GM19397 (cell line): ENCODE measurements at regions not wholly inside any gene's neighbourhood (a gene's known extent, or its start where the extent isn't known, plus 50 kb on each side); places are given as distances from the start of the nearest gene placed in this dataset.

Experiments
- ATAC-seq: cut with Tn5 transposase; IDR thresholded peaks from one replicate; pipeline ENCODE4 v1.9.1; 2021; ENCODE audit warnings: mild to moderate bottlenecking, moderate library complexity; ENCODE audit not compliant: unreplicated experiment

DNA sequence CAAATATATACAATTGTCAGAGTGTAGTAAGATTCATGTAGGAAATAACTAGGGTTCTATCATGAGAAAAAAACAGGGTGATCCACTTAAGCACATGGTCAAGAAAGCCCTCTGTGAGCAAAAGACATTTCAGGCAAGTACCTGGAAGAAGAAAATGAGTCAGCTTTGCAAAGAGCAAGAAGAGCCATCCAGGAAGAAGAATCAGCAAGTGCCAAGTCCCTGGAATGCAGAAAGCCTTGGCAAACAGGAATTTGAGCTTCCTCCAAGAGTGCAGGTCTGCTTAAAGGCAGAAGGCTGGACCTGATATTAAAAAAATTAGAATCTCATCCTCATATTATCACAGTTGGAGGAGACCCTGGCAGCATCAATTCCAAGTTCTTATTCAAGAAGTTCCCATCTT lies 188.5 kb upstream of the CELF4 start:
- ATAC-seq, result no peak

DNA sequence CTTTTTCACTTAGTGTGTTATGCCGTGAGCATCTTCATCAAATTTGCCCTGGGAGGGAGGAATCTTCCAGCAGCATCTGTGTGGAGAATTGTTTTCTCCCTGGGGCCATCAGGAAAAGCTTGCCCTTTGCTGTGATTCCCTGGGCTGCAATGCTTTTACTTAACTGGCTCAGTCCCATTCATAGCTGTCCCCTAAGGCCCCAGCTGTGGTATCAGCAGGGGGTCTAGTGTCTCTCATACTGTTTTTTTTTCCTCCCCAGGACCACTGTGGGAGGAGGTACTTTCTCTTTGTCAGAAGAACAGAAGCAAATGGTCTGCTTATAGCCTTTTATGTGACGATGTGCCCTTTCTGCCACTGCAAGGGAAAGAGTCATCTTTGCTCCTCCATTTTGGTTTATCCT lies 176.8 kb upstream of the CELF4 start:
- no peak for ATAC-seq

DNA sequence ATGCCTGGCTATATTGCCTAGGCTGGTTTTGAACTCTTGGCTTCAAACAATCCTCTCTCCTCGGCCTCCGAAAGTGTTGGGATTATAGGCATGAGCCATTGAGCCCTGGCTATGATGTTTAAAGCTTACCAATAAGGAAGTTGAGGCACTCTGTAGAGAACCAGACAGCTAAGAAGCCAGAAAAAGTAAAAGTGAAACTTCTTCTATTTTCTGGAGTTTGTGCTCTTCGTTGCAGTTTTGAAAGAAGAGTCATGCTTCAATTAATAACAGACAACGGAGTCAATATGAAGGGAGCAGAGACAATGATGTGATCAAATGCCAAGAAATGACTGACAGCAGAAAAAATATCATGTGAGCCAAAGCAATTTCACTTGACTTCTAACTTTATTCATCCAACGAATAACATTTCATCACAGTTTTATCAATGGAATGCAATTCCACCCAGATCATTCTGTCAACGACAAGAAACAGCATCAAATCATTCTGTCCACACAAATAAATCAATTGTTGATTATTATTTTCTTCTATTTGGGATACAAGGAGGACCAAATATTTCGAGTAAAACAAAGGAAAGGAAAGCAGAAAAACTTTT lies 175.5 kb upstream of the CELF4 start:
- no peak for ATAC-seq

DNA sequence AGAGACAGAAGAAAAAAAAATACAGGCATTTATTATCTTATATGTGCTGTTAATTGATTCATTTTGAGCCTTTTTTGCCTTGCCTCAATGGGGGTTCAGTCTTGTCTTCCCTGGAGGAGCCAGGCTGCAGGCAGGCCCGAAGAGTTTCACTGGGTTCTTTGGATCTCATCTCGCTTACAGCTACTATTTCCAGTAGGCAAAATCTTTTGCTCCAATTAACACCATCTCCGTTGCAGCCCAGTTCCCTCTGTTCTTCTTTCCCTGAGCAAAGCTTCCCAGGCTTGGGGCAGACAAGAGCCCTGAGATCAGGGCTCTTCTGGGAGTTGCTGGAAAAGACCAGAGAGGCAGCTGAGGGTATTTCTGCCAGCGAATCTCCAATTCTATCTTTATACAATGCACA lies 168.8 kb upstream of the CELF4 start:
- ATAC-seq, result no peak

DNA sequence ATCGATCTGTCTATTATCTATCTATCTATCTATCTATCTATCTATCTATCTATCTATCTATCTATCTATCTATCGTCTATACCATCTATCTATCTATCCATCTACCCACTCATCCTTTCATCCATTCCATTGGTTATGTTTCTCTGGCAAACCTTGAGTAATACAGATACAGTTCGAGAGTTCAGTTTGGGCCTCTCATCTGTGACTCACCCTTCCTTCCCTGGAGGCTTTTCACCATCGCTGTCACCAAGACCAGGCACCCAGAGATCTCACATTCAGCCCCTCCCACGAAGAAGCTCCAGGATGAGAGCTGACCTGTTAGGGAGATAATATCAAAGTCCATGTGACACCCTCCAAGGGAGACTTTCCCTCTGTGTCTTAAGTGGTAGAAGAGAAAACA lies 164.1 kb upstream of the CELF4 start:
- ATAC-seq, result no peak

DNA sequence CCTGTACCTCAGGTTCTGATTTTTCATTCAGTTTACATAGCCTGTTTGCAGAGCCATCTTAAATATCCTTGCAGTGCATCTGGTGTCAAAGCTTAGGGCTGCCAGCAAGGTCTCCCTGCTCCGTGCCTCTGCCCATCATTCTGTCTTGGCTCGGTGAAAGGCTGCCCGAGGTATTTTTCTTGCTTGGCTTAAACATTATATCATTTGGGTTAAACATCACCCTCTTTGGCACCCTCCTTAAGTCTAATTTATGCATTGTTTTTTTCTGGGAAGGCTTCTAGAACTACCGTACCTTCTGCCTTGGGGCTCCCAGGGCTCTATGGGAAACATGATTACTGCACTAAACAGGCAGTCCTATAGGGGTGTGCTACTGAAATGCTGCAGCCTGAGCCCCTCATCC lies 158.6 kb upstream of the CELF4 start:
- no peak for ATAC-seq

DNA sequence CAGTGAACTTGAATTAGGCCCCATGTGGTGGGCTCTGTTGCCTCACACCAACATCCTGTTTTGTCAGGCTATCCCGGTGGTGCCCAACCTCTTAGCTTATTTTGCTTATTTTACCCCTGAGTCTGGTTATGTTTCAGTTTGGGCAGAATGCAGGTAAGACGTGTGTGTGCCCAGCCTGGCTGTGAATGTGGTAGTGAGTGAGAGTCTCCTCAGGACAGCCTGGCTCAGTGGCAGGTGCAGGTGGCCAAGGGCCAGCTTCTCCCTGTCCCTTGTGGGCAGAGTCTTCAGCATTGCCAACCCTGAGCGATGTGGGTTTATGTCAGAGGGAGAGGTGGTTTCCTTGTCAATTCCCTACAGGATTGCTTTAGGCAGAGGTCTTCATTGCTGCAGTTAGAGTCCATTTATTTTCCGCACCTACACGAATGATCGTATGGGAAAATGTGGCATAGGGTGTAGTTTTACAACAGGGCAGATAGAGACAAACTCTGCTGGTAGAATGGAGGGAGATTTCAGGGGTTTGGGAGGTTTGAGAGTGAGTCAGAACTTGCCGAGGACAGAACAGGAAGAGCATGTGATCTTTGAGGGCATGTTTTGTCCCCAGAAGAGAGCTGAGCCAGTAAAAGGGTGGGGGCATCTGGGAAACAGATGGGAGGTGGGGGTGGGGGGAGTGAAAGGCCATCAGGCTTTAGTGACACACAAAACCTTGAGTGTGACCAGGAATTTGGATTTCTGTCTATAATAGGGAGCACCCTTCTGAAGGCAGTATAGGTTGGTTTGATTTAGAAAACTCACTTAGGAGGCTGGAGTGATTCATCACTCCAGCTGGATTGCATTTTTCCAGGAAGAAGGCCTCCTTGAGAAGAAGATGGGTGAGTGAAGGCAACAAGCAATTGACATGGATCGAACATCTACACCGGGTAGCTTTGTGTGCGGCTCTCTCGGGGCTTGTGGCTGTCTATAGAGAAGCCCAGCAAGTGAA lies 156.2 kb upstream of the CELF4 start:
- no peak for ATAC-seq

DNA sequence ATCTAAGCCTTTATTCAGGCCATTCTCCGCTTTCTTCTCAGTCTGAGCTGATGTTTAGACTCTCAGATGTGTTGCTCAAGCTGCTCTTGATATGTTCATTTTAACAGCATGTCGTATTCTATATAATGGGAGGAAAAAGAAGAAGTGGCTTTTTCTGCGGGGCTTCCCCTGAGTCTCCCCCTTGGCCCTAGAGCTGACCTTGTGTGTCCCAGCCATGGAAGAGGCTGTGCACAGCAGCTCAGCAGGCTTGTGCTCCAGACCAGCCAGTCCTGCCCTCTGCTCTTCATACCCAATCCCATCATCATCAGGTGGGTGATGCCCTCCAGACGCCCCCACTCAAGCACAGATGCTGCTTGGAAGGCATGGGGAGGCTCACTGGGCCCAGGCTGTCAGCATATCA lies 155.1 kb upstream of the CELF4 start:
- no peak for ATAC-seq

DNA sequence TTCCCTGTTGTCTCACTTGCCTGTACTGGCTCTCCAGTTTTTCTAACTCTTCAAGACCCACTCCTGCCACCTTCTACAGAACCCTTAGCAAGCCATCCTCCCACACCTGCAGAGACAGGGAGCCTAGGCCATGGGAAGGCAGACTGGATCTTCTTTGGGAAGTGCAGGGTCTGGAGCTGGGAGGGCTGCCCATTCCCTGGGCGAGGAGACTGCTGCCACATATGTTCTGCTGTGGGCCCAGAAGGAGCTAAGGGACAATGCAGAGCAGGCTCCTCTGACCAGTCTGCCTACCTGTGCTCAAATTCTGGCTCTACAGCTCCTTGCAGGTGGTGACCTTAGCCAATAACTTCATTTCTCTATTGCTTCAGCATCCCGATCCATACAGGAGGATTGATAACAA lies 152.1 kb upstream of the CELF4 start:
- ATAC-seq, result no peak

DNA sequence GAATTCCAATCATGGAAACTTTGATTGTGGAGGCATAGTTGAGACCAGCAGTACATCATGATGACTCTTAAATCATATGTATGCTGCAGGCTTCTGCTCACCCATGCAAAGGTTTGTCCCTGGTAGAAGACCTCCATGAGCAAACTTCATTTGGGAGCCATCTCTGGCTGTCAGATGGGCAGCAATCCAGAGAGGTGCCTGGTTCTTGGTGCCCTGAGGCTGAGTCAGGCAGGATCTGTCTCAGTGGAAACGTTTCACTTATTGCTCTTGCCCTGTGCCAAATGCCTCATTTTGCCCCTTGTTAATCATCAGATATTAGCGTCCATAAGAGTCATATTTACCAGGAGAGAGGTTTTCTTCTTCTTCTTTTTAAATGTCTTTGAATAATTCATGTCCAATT lies 151.5 kb upstream of the CELF4 start:
- ATAC-seq, result no peak

DNA sequence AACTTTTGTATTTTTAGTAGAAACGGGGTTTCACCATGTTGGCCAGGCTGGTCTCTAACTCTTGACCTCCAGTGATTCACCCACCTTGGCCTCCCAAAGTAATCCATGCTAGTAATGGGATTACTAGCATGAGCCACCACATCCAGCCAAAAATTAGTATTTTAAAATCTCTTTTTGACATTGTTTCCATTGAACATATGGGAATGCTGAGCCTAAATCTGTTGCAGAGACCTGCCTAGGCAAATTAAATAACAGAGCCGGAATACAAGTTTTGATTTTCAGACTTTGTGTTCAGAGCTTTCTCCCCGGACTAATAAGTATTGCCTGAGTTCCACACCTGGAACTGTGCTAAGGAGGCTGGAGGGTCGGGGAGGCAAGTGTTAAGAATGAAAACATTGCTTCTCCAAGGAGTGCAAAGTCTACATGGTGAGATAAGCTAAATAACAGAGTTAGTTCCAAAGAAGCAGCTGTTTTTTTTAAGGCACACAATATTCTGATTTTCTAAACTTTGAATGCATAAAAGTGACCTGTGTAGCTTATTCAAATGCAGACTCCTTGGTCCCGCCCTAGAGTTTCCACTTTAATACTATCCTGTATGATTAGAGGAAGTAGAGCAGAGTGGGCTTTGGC lies 150.6 kb upstream of the CELF4 start:
- no peak for ATAC-seq

DNA sequence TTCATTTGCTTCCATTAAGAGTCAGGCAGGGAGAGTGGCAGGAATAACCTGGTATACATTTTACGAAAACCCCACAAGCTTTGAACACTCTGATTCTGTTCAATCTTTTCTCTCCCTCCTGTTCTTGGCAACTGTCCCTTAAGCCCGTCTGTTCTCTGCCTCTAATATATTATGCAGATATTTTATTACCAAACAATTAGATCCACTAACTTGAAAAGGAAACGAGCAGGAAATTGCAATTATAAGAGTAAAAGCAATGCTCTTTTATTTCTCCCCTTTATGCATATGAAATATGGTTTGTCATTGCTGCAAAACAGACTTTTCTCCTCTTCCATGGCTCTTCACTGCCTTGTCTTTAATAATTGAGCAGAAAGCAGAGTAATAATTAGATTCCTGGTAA lies 149.1 kb upstream of the CELF4 start:
- no peak for ATAC-seq

DNA sequence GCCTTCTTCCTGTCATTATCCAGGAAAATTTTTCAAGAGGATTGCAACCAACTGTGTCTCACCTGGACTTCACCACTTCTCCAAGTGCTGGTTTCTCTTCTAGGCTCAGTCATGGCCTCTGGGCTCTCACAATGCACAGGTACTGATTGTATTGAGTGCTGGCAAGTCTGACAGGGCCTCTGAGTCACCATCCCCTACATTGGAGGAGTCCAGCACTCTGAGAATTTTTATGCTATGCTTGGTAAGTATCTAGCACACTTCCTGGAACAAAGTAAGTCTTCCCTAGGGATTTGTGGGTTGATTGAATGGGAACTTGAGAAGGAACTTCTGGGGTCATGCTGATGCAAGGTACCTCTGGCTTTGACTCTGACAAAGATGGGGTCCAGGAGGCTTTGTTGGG lies 147.2 kb upstream of the CELF4 start:
- ATAC-seq, result no peak

DNA sequence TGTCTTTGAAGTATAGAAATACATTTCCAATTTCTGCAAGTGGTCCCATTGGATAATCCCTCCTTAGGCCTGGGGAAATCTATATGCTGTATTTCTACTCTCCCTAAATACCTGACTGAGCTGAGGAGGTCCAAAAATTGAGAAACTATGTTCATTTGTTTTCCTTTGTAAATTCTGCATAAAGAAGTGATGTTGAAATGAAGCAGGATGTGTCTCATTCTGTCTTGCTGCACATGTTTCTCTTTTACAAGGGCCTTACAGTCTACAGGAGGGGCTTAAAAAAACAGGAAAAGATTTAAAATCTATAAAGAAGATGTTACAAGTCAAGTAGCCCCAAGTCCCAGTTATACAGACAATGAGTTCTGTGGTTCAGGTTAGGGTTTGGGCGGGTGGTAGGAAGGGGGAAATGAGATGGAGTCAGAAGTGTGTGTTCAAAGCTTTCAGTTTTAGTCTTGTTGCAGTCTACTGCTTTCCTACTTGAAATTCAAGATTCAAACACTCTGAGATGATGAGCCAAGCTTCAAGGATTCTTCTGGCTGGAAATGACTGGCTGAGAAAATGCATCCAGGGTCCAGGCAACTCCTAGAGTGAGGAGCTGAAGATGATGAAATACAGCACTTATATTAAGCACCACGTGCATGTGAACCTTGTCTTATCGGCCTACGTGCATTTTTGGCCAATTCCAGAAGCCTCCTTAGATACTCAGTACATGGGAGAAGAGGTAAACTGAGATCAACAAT lies 146.3 kb upstream of the CELF4 start:
- no peak for ATAC-seq

DNA sequence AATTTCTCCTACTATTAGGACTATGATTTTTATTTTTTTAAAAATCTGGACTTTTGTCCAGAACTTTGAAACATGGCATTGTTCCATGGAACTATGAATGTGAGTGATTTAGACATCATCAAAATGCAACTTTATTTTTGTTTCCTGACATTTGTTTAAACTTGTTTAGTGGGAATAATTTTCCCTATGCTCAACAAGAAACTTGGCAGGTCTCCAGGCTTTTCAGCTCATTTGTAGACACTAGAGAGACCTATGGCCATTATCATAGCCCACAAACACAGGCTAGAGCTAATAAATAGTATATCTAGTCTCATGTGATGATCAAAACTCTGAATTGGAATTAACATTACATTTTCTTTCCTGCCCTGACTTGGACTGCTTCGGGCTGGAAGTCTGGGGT lies 145.1 kb upstream of the CELF4 start:
- no peak for ATAC-seq

DNA sequence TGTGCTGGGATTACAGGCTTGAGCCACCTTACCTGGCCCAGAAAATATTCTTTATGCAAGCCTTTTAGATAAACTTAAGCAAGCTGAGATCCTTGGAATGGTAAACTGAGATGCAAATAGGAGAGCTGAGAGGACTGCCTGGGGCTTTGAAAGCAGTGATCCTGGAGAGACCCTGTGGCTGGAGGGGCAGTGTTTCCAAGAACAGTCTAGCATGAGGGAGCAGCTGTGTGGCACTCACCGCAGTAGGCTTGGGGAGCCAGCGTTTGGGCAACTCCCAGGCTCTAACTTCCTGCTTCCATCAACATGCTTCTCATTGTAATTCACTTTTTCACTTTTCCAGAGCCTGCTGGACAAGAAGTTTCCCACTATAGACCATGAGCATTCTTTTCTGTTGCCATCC lies 144.1 kb upstream of the CELF4 start:
- ATAC-seq, result no peak

DNA sequence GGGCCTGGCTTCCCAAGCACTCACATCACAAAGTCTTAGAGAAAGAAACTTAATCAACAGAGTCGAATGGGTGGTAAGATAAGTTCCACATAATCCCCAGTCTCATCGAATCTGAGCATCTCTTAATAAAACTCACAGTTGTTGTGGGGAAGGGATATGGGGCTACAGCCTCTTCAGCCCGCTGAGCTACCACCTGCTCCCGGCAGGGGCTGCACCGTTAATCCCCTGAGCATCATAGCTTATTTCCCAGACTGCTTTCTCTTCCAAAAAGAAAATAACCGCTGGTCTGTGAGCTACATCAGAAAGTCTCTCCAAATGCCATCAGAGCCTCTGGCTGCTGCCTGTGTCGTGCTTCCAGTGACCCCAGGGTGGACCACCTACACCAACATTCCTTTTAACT lies 139.4 kb upstream of the CELF4 start:
- no peak for ATAC-seq

DNA sequence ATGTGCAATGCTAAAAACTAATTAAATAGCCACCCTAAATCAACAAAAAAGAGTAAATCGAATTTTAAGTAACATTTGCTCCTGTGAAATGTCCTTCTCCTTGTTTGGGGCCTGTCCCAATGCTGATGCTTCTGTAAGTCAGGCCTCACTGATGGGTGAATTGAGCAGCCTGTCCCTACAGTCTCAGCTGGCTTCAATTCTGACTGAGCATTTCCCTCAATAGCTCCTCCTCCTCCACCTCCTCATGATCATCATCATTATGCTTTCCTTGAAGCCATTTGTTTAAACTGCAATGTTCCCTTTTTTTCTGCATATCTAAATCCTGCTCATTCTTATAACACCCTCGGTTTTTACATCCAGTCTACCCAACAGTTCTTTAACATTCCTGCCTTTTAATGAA lies 137.2 kb upstream of the CELF4 start:
- no peak for ATAC-seq

DNA sequence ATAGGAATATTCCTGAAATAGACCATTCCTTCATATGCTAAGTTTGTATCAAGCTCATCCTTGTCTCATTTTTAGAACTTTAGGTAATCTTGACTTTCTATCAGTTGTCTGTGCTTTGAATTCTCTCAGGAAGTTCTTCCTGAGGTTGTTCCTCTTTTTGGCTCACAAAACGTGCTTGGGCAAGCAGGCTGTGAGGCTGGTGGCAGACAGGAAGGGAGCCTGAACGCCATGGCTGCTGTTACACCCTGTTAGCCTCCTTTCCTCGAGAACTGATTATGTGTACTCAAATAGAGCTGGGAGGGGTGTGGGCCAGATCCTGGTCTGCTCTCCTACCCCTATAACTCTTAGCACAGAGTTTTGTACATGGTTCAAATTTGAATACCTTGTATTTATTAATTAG lies 136.4 kb upstream of the CELF4 start:
- ATAC-seq, result no peak

DNA sequence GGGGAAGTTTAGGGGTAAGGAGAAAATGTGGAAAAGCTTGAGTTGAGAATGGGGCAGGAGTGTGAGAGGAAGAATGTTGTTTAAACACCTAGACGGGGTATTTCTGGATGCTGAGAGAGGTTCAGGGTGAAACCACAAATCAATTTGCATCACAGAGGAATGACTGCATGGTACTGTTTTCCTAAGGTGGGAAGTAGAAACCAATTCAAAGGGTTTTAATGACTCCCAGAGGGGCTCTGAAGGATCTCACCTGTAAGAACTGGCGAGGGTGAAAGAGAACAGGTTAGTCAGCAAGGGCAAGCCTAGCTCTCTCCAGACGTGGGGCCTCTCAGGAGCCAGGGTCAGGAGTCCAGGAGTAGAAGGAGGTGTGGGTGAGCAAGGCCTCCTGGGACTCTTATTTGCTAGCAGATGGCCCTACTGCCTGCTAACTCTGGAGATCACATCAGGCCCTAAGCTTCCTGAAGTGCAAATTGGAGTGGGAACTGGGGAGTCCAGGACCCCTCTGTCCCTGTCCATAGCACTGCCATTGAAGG lies 133.0 kb upstream of the CELF4 start:
- ATAC-seq, result no peak

DNA sequence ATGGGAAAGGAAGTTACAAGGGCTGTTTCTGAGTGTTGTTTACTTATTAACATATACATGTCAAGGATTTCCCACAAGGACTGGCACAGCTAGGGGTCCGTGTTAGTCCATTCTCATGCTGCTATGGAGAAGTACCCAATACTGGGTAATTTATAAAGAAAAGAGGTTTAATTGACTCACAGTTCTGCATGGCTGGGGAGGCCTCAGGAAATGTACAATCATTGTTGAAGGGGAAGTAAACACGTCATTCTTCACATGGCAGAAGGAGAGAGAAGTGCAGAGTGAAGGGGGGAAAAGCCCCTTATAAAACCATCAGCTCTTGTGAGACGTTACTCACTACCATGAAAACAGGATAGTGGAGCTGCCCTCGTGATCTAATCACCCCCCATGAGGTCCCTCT lies 128.9 kb upstream of the CELF4 start:
- no peak for ATAC-seq
